Thoracic aorta (tissue), 2 donors: ENCODE measurements at regions not wholly inside any gene's neighbourhood (a gene's known extent, or its start where the extent isn't known, plus 50 kb on each side); places are given as distances from the start of the nearest gene placed in this dataset.
"Not testable (repeated sequence)": the region's sequence is repeated elsewhere in the genome, so short reads cannot be mapped to it uniquely, and the experiment has no call there.

Source experiments
- ATAC-seq: fragments of 150-250 bp; one replicate; pipeline ENCODE4 v1.8.0; 2017; ENCODE audit warnings: low read depth; ENCODE audit not compliant: insufficient number of reproducible peaks, low FRiP score
- DNase-seq: peaks from one replicate; pipeline ENCODE4 v3.0.0-alpha.2; 2020; ENCODE audit warnings: low spot score
- H3K27ac ChIP-seq, 2 donors: fragments of 200-600 bp; sonication (generic); 1 replicate in 1 of 2; 2 replicates in 1 of 2; pipeline ENCODE4 v1.5.1; 2016; ENCODE audit warnings: mild to moderate bottlenecking in 2 of 2, moderate library complexity in 2 of 2
- H3K27me3 ChIP-seq: fragments of 200-600 bp; sonication (generic); replicated peaks from 2 replicates; pipeline ENCODE4 v1.6.0; 2016; ENCODE audit warnings: mild to moderate bottlenecking; ENCODE audit not compliant: insufficient read depth
- H3K36me3 ChIP-seq: fragments of 200-600 bp; sonication (generic); one replicate; pipeline ENCODE4 v1.5.1; 2016
- H3K4me1 ChIP-seq, 2 donors: fragments of 200-600 bp; sonication (generic); 1 replicate in 1 of 2; 2 replicates in 1 of 2; pipeline versions ENCODE4 v1.5.1 to v1.6.0; 2016; ENCODE audit warnings: low read depth in 2 of 2, mild to moderate bottlenecking in 1 of 2; ENCODE audit not compliant: control insufficient read depth in 1 of 2
- H3K4me3 ChIP-seq: fragments of 200-600 bp; sonication (generic); 2 replicates; pipeline ENCODE4 v1.5.1; 2016; ENCODE audit warnings: mild to moderate bottlenecking
- H3K9me3 ChIP-seq: fragments of 200-600 bp; sonication (generic); 2 replicates; pipeline ENCODE4 v1.5.1; 2016
- TF ChIP-seq, protein P1 (sequence below): fragments of 200-600 bp; sonication (generic); IDR thresholded peaks from one replicate; pipeline ENCODE4 v1.5.1; 2019; ENCODE audit warnings: antibody characterized with exemption

DNA sequence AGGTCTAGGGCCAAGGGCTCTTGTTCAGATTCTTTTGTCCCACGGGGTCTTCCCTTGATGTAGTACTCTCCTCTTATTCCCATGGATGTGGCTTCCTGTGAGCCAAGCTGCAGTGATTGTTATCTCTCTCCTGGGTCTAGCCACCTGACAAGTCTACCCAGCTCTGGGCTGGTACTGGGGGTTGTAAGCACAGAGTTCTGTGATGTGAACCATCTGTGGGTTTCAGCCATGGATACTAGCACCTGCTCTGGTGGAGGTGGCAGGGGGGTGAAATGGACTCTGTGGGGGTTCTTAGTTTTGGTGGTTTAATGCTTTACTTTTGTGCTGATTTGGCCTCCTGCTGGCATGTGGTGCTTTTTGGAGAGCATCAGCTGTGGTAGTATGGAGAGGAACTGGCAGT is 350.8 kb downstream of the DNAJB9 start:
- Histone ChIP-seq H3K27me3 (no peaks in the 10 kb centered on the region), H3K27ac (no peak overlapping the region), H3K4me1 (no peaks in the 10 kb centered on the region), H3K9me3 (peaks cover 1% of the 10 kb centered on the region), H3K36me3 (no peaks in the 10 kb centered on the region), H3K4me3 (no peak overlapping the region)
- DNase-seq (no peak), ATAC-seq (no peak)
- TF ChIP-seq, protein P1, sequence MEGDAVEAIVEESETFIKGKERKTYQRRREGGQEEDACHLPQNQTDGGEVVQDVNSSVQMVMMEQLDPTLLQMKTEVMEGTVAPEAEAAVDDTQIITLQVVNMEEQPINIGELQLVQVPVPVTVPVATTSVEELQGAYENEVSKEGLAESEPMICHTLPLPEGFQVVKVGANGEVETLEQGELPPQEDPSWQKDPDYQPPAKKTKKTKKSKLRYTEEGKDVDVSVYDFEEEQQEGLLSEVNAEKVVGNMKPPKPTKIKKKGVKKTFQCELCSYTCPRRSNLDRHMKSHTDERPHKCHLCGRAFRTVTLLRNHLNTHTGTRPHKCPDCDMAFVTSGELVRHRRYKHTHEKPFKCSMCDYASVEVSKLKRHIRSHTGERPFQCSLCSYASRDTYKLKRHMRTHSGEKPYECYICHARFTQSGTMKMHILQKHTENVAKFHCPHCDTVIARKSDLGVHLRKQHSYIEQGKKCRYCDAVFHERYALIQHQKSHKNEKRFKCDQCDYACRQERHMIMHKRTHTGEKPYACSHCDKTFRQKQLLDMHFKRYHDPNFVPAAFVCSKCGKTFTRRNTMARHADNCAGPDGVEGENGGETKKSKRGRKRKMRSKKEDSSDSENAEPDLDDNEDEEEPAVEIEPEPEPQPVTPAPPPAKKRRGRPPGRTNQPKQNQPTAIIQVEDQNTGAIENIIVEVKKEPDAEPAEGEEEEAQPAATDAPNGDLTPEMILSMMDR, result no peak

DNA sequence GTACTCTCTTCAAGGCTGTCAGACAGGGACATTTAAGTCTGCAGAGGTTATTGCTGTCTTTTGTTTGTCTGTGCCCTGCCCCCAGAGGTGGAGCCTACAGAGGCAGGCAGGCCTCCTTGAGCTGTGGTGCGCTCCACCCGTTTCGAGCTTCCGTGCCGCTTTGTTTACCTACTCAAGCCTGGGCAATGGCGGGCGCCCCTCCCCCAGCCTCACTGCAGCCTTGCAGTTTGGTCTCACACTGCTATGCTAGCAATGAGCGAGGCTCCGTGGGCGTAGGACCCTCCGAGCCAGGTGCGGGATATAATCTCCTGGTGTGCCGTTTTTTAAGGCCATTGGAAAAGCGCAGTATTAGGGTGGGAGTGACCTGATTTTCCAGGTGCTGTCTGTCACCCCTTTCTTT is 373.4 kb downstream of the DNAJB9 start:
- not testable (repeated sequence) for H3K27me3 ChIP-seq, DNase-seq, H3K4me1 ChIP-seq

DNA sequence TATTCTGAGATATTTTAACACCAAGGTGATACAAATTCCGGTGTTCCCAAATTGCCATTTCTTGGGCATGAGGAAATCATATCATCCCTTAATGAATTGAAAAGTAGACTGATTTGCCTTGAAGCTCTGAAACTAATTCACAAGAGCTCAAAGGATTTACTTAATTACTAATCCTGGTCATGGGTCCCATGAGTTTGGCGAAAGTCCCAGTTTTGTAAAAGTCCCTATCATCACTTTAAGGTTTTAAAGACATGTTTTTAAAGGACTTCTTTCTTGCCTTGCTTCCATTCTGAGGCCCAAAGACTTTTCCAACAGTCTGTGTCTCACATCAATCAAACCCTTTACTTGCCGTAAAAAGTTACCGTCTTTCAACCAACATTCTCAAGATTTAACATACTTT is 377.9 kb downstream of the DNAJB9 start:
- no peaks in the 10 kb centered on the region for H3K9me3 ChIP-seq
- ATAC-seq (no peak), DNase-seq (no peak)
- H3K36me3 ChIP-seq, result no peaks in the 10 kb centered on the region
- no peak overlapping the region for H3K27ac ChIP-seq
- no peak overlapping the region for H3K4me3 ChIP-seq
- no peaks in the 10 kb centered on the region for H3K27me3 ChIP-seq
- no peaks in the 10 kb centered on the region for H3K4me1 ChIP-seq
- TF ChIP-seq, protein P1, result no peak

More for the DNA sequence above, 373.4 kb downstream of the DNAJB9 start:
- H3K36me3 ChIP-seq, H3K9me3 ChIP-seq, H3K4me3 ChIP-seq, ATAC-seq, H3K27ac ChIP-seq: not testable (repeated sequence)

DNA sequence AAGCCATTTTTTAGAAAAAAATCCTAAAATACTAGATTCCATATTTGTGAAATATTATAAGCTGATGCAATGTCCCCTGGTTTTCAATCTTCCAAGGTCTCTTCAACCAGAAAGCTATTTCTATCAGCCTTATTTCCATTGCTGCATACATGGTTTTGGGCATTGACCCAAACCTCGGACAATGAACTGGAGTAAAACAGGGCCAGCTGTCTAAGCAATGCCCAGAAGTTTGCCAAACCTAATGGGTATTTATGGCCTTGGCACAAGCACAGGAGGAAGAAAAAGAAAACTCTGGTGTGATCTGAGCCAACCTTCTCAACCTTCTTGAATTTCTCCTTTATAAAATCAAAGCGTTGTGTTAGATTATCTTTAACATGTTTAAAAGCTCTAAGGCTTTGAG is 402.3 kb downstream of the DNAJB9 start:
- ATAC-seq, result no peak
- TF ChIP-seq, protein P1, result no peak

DNA sequence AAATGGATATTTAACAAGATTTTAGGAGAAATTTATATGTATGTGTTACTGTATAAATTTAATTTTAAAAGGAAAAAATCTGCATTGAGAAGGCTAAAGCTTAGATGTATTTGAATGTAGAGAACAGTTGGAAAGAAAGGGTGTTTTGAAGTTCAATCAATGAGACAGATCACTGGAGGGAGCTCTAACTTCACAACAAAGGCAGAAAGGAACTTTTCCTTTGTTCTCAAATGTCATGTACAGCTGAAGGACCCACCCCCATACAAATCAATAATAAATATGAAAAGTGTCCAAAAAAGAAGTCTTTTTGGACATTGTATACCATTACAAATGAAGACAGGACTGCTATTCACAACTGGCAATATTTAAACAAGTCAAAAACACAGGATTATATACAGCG is 403.4 kb downstream of the DNAJB9 start:
- no peaks in the 10 kb centered on the region for H3K9me3 ChIP-seq
- H3K36me3 ChIP-seq, result no peaks in the 10 kb centered on the region
- peaks cover 0 to 4% of the 10 kb centered on the region in 2 donors for H3K4me1 ChIP-seq
- DNase-seq (no peak), ATAC-seq (no peak)
- no peak overlapping the region for H3K27ac ChIP-seq
- TF ChIP-seq, protein P1, result no peak
- H3K27me3 ChIP-seq, result no peaks in the 10 kb centered on the region
- no peak overlapping the region for H3K4me3 ChIP-seq

More for the DNA sequence above, 402.3 kb downstream of the DNAJB9 start:
- no peak overlapping the region for H3K27ac ChIP-seq
- H3K27me3 ChIP-seq, result no peaks in the 10 kb centered on the region
- no peaks in the 10 kb centered on the region for H3K9me3 ChIP-seq
- no peaks in the 10 kb centered on the region for H3K36me3 ChIP-seq
- peaks cover 0 to 4% of the 10 kb centered on the region in 2 donors for H3K4me1 ChIP-seq
- H3K4me3 ChIP-seq, result no peak overlapping the region
- no peak for DNase-seq

DNA sequence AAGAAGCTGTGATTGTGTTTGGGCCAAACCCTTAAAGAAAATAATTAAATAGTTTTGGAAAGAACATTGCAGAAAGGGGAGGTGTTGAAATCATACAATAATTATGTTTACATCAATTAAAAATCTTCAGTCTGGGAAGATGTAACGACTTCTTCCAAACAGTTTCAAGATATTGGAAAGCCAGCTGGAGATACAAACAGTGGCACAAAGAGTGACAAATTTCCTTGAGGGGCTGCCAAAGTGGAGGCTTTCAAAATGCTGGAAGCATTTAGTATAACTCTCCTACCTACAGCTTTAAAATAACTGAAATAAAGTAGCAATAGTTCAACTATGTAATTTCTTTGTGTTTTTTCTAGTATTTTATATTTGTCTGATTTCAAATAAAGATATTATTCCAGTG is 405.0 kb downstream of the DNAJB9 start:
- H3K4me1 ChIP-seq, result peaks cover 0 to 4% of the 10 kb centered on the region in 2 donors
- H3K9me3 ChIP-seq, result no peaks in the 10 kb centered on the region
- ATAC-seq (no peak), DNase-seq (no peak)
- H3K36me3 ChIP-seq, result no peaks in the 10 kb centered on the region
- TF ChIP-seq, protein P1, result no peak
- H3K4me3 ChIP-seq, result no peak overlapping the region
- no peak overlapping the region for H3K27ac ChIP-seq
- H3K27me3 ChIP-seq, result no peaks in the 10 kb centered on the region
